HG02840 (cell line): ENCODE measurements at regions not wholly inside any gene's neighbourhood (a gene's known extent, or its start where the extent isn't known, plus 50 kb on each side); places are given as distances from the start of the nearest gene placed in this dataset.

ENCODE experiments used
- ATAC-seq: cut with Tn5 transposase; IDR thresholded peaks from one replicate; pipeline ENCODE4 v1.9.1; 2021; ENCODE audit warnings: mild to moderate bottlenecking, moderate library complexity, moderate number of reproducible peaks; ENCODE audit not compliant: unreplicated experiment, low FRiP score

- no peak for ATAC-seq
These were observed 164.0 kb upstream of the SYT13 start for GRCh38 chr11:45450189-45450588.

- no peak for ATAC-seq
These were observed 163.0 kb upstream of the SYT13 start for GRCh38 chr11:45449036-45449601.

- no peak for ATAC-seq
These were observed 162.4 kb upstream of the SYT13 start for GRCh38 chr11:45448561-45448960.

GRCh38 chr11:45446998-45447397 is 160.9 kb upstream of the SYT13 start:
- ATAC-seq: no peak

- ATAC-seq: no peak
These were observed 160.3 kb upstream of the SYT13 start for GRCh38 chr11:45446434-45446833.

GRCh38 chr11:45444796-45445195 is 158.7 kb upstream of the SYT13 start:
- ATAC-seq: no peak

GRCh38 chr11:45440111-45440510 is 154.0 kb upstream of the SYT13 start:
- ATAC-seq: no peak

- ATAC-seq: no peak
These were observed 150.8 kb upstream of the SYT13 start for GRCh38 chr11:45436966-45437365.

GRCh38 chr11:45436118-45436517 is 150.0 kb upstream of the SYT13 start:
- ATAC-seq: no peak

GRCh38 chr11:45435706-45436105 is 149.6 kb upstream of the SYT13 start:
- no peak for ATAC-seq

- no peak for ATAC-seq
These were observed 146.8 kb upstream of the SYT13 start for GRCh38 chr11:45432910-45433309.

GRCh38 chr11:45432100-45432499 is 146.0 kb upstream of the SYT13 start:
- no peak for ATAC-seq

GRCh38 chr11:45431046-45432018 is 145.2 kb upstream of the SYT13 start:
- no peak for ATAC-seq

- ATAC-seq: no peak
These were observed 144.2 kb upstream of the SYT13 start for GRCh38 chr11:45430361-45430760.

- ATAC-seq: no peak
These were observed 143.6 kb upstream of the SYT13 start for GRCh38 chr11:45429719-45430118.

GRCh38 chr11:45428541-45429230 is 142.5 kb upstream of the SYT13 start:
- no peak for ATAC-seq

- no peak for ATAC-seq
These were observed 142.0 kb upstream of the SYT13 start for GRCh38 chr11:45428116-45428515.

GRCh38 chr11:45424411-45425180 is 138.5 kb upstream of the SYT13 start:
- no peak for ATAC-seq

- no peak for ATAC-seq
These were observed 137.5 kb upstream of the SYT13 start for GRCh38 chr11:45423475-45424120.

GRCh38 chr11:45423036-45423435 is 136.9 kb upstream of the SYT13 start:
- no peak for ATAC-seq
